ENCODE measurements at regions not wholly inside any gene's neighbourhood (a gene's known extent, or its start where the extent isn't known, plus 50 kb on each side); places are given as distances from the start of the nearest gene placed in this dataset.

- Mint-ChIP-seq H3K9me3 (peaks cover 12% of the 10 kb centered on the region), H3K4me3 (no peak overlapping the region), H3K36me3 (peaks cover 6% of the 10 kb centered on the region), H3K4me1 (ENCODE audit: low read depth in 2 of 2) (no peaks in the 10 kb centered on the region), H3K27me3 (no peaks in the 10 kb centered on the region), H3K27ac (no peak overlapping the region)
- DNase-seq (ENCODE audit: low spot score) (no peak), ATAC-seq (no peak)
Observed at GRCh38 chr2:5074733-5075132, 617.5 kb upstream of the SOX11 start.

- H3K36me3 Mint-ChIP-seq, result peaks cover 6% of the 10 kb centered on the region
- no peaks in the 10 kb centered on the region for H3K4me1 Mint-ChIP-seq (ENCODE audit: low read depth in 2 of 2)
- DNase-seq (ENCODE audit: low spot score) (no peak), ATAC-seq (no peak)
- H3K27ac Mint-ChIP-seq, result no peak overlapping the region
- no peak overlapping the region for H3K4me3 Mint-ChIP-seq
- H3K27me3 Mint-ChIP-seq, result no peaks in the 10 kb centered on the region
- peaks cover 17% of the 10 kb centered on the region for H3K9me3 Mint-ChIP-seq
Observed at GRCh38 chr2:5076599-5076998, 615.6 kb upstream of the SOX11 start.

- H3K27ac Mint-ChIP-seq, result no peak overlapping the region
Observed at GRCh38 chr2:5077479-5078089, 614.6 kb upstream of the SOX11 start.

GRCh38 chr2:5083402-5083801 is 608.8 kb upstream of the SOX11 start:
- no peak overlapping the region for H3K27ac Mint-ChIP-seq
- peaks cover 24% of the 10 kb centered on the region for H3K9me3 Mint-ChIP-seq
- H3K36me3 Mint-ChIP-seq, result peaks cover 5% of the 10 kb centered on the region
- H3K4me3 Mint-ChIP-seq, result no peak overlapping the region
- DNase-seq (ENCODE audit: low spot score) (no peak), ATAC-seq (no peak)
- H3K27me3 Mint-ChIP-seq, result no peaks in the 10 kb centered on the region
- no peaks in the 10 kb centered on the region for H3K4me1 Mint-ChIP-seq (ENCODE audit: low read depth in 2 of 2)

More at GRCh38 chr2:5077479-5078089, 614.6 kb upstream of the SOX11 start:
- Mint-ChIP-seq H3K4me3 (no peak overlapping the region), H3K4me1 (ENCODE audit: low read depth in 2 of 2) (no peaks in the 10 kb centered on the region), H3K9me3 (peaks cover 12% of the 10 kb centered on the region), H3K36me3 (no peaks in the 10 kb centered on the region), H3K27me3 (no peaks in the 10 kb centered on the region)
- ATAC-seq (no peak), DNase-seq (ENCODE audit: low spot score) (no peak)

- Mint-ChIP-seq H3K4me3 (no peak overlapping the region), H3K27me3 (no peaks in the 10 kb centered on the region), H3K36me3 (peaks cover 5% of the 10 kb centered on the region)
Observed at GRCh38 chr2:5089409-5089808, 602.8 kb upstream of the SOX11 start.

GRCh38 chr2:5093056-5093455 is 599.1 kb upstream of the SOX11 start:
- ATAC-seq (no peak), DNase-seq (ENCODE audit: low spot score) (no peak)
- H3K27me3 Mint-ChIP-seq, result no peaks in the 10 kb centered on the region
- no peaks in the 10 kb centered on the region for H3K36me3 Mint-ChIP-seq
- H3K4me1 Mint-ChIP-seq (ENCODE audit: low read depth in 2 of 2), result no peaks in the 10 kb centered on the region
- no peak overlapping the region for H3K4me3 Mint-ChIP-seq
- H3K27ac Mint-ChIP-seq, result no peak overlapping the region
- peaks cover 5% of the 10 kb centered on the region for H3K9me3 Mint-ChIP-seq

More at GRCh38 chr2:5089409-5089808, 602.8 kb upstream of the SOX11 start:
- ATAC-seq (no peak), DNase-seq (ENCODE audit: low spot score) (no peak)
- Mint-ChIP-seq H3K27ac (no peak overlapping the region), H3K4me1 (ENCODE audit: low read depth in 2 of 2) (no peaks in the 10 kb centered on the region), H3K9me3 (peaks cover 14% of the 10 kb centered on the region)

GRCh38 chr2:5093518-5093917 is 598.7 kb upstream of the SOX11 start:
- Mint-ChIP-seq H3K27ac (no peak overlapping the region), H3K4me3 (no peak overlapping the region), H3K36me3 (no peaks in the 10 kb centered on the region), H3K27me3 (no peaks in the 10 kb centered on the region), H3K4me1 (ENCODE audit: low read depth in 2 of 2) (no peaks in the 10 kb centered on the region), H3K9me3 (peaks cover 3% of the 10 kb centered on the region)
- DNase-seq (ENCODE audit: low spot score) (no peak), ATAC-seq (no peak)

GRCh38 chr2:5094192-5094591 is 598.0 kb upstream of the SOX11 start:
- Mint-ChIP-seq H3K27me3 (no peaks in the 10 kb centered on the region), H3K27ac (no peak overlapping the region), H3K4me1 (ENCODE audit: low read depth in 2 of 2) (no peaks in the 10 kb centered on the region), H3K9me3 (peaks cover 6% of the 10 kb centered on the region), H3K4me3 (no peak overlapping the region), H3K36me3 (no peaks in the 10 kb centered on the region)
- ATAC-seq (no peak), DNase-seq (ENCODE audit: low spot score) (no peak)

- H3K27ac Mint-ChIP-seq, result no peak overlapping the region
- H3K4me3 Mint-ChIP-seq, result no peak overlapping the region
- no peak for ATAC-seq
- peaks cover 14% of the 10 kb centered on the region for H3K9me3 Mint-ChIP-seq
- H3K27me3 Mint-ChIP-seq, result no peaks in the 10 kb centered on the region
- no peak for DNase-seq (ENCODE audit: low spot score)
- H3K36me3 Mint-ChIP-seq, result no peaks in the 10 kb centered on the region
- H3K4me1 Mint-ChIP-seq (ENCODE audit: low read depth in 2 of 2), result no peaks in the 10 kb centered on the region
Observed at GRCh38 chr2:5098286-5098685, 593.9 kb upstream of the SOX11 start.

GRCh38 chr2:5102823-5103222 is 589.4 kb upstream of the SOX11 start:
- no peak overlapping the region for H3K4me3 Mint-ChIP-seq

GRCh38 chr2:5111581-5111980 is 580.6 kb upstream of the SOX11 start:
- H3K27ac Mint-ChIP-seq, result no peak overlapping the region
- no peaks in the 10 kb centered on the region for H3K4me1 Mint-ChIP-seq (ENCODE audit: low read depth in 2 of 2)
- H3K36me3 Mint-ChIP-seq, result peaks cover 12% of the 10 kb centered on the region
- peaks cover 19% of the 10 kb centered on the region for H3K9me3 Mint-ChIP-seq
- no peak for DNase-seq (ENCODE audit: low spot score)
- no peak for ATAC-seq
- no peaks in the 10 kb centered on the region for H3K27me3 Mint-ChIP-seq
- H3K4me3 Mint-ChIP-seq, result no peak overlapping the region

More at GRCh38 chr2:5102823-5103222, 589.4 kb upstream of the SOX11 start:
- Mint-ChIP-seq H3K27ac (no peak overlapping the region), H3K9me3 (peaks cover 20% of the 10 kb centered on the region), H3K4me1 (ENCODE audit: low read depth in 2 of 2) (no peaks in the 10 kb centered on the region), H3K27me3 (no peaks in the 10 kb centered on the region), H3K36me3 (no peaks in the 10 kb centered on the region)
- DNase-seq (ENCODE audit: low spot score) (no peak), ATAC-seq (no peak)

- H3K9me3 Mint-ChIP-seq, result peaks cover 15% of the 10 kb centered on the region
- H3K36me3 Mint-ChIP-seq, result peaks cover 10% of the 10 kb centered on the region
- ATAC-seq (no peak), DNase-seq (ENCODE audit: low spot score) (no peak)
- H3K27ac Mint-ChIP-seq, result no peak overlapping the region
- no peaks in the 10 kb centered on the region for H3K27me3 Mint-ChIP-seq
- no peak overlapping the region for H3K4me3 Mint-ChIP-seq
- H3K4me1 Mint-ChIP-seq (ENCODE audit: low read depth in 2 of 2), result no peaks in the 10 kb centered on the region
Observed at GRCh38 chr2:5119046-5119445, 573.1 kb upstream of the SOX11 start.

- no peaks in the 10 kb centered on the region for H3K4me1 Mint-ChIP-seq (ENCODE audit: low read depth in 2 of 2)
- ATAC-seq, result no peak
- peaks cover 15% of the 10 kb centered on the region for H3K9me3 Mint-ChIP-seq
- DNase-seq (ENCODE audit: low spot score), result no peak
- H3K4me3 Mint-ChIP-seq, result no peak overlapping the region
- H3K36me3 Mint-ChIP-seq, result peaks cover 10% of the 10 kb centered on the region
- H3K27ac Mint-ChIP-seq, result no peak overlapping the region
- no peaks in the 10 kb centered on the region for H3K27me3 Mint-ChIP-seq
Observed at GRCh38 chr2:5121121-5121520, 571.1 kb upstream of the SOX11 start.

GRCh38 chr2:5121642-5122041 is 570.5 kb upstream of the SOX11 start:
- no peak overlapping the region for H3K4me3 Mint-ChIP-seq
- H3K36me3 Mint-ChIP-seq, result peaks cover 7% of the 10 kb centered on the region
- H3K27me3 Mint-ChIP-seq, result no peaks in the 10 kb centered on the region
- ATAC-seq (no peak), DNase-seq (ENCODE audit: low spot score) (no peak)
- peaks cover 11% of the 10 kb centered on the region for H3K9me3 Mint-ChIP-seq
- no peak overlapping the region for H3K27ac Mint-ChIP-seq
- H3K4me1 Mint-ChIP-seq (ENCODE audit: low read depth in 2 of 2), result no peaks in the 10 kb centered on the region

GRCh38 chr2:5123582-5124196 is 568.5 kb upstream of the SOX11 start:
- Mint-ChIP-seq H3K36me3 (peaks cover 6% of the 10 kb centered on the region), H3K4me1 (ENCODE audit: low read depth in 2 of 2) (no peaks in the 10 kb centered on the region), H3K4me3 (no peak overlapping the region), H3K27ac (no peak overlapping the region), H3K9me3 (peaks cover 9% of the 10 kb centered on the region), H3K27me3 (no peaks in the 10 kb centered on the region)
- ATAC-seq, result no peak
- no peak for DNase-seq (ENCODE audit: low spot score)
